ENCODE measurements at regions not wholly inside any gene's neighbourhood (a gene's known extent, or its start where the extent isn't known, plus 50 kb on each side); places are given as distances from the start of the nearest gene placed in this dataset.

DNA sequence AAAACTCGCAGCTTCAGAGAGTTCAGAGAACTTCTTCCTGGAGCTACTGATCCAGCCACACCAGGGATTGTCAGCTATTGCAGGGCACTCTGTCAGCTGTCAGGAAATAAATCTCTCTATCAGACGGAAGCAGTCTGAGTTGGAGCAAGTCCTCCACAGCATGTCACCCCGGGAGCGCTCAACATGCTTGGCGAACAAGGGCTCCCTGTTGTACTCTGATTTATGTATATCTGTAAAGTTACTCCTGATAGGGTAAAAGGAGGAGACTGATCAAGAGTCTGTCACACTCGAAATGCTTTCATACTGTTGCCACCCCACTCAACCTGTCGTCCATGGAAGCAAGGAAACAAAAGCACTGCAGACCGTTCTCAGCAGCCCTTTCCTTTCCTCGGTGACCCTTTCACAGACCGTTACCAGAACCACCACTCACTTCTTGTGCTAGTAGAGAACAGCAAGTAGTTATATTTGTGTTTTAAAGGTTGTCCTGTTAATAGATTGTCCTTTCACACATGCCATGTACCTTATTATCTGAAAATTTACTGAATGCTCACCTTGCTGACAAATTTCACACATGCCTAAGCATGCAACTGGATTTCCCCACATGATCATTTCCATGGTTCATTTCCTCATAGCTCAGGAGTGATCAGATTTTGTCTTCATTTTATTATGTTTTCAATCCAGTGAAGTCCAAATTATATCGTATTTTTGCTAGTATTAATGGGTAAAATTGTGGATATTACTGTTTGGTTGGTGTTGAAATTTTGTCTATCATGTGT is 2108.9 kb upstream of the TENM3 start:
- H3K27ac Mint-ChIP-seq, result no peak overlapping the region
- peaks cover 0 to 2% (median 0%) of the 10 kb centered on the region in 3 donors for H3K27me3 Mint-ChIP-seq (ENCODE audit: low read depth in 3 of 3)
- peaks cover 0 to 15% (median 5%) of the 10 kb centered on the region in 6 donors for H3K9me3 Mint-ChIP-seq
- peak overlapping the region in 4 of 5 donors; percentile 14 to 65 (median 58) for H3K4me3 Mint-ChIP-seq
- peaks cover 0 to 3% of the 10 kb centered on the region in 2 donors for H3K4me1 Mint-ChIP-seq
- DNase-seq, result no peak
- H3K36me3 Mint-ChIP-seq, result no peaks in the 10 kb centered on the region

DNA sequence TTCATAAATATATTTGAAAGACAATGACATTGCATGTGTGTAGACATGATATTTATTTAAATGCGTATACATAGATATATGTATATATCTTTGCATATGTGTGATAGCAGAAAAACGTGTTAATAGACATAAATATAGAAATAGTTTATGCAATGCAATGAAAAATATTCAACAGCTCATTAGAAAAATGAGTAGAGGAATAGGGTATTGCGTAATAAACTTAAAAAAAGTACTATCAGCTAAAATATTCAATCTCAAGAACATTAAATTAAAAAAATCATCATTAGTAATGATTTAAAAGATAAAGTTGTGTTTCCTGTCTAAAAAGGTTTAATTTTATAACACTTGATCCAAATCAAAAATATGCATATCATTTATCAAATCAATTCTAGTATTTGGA is 2101.5 kb upstream of the TENM3 start:
- Mint-ChIP-seq H3K27me3 (ENCODE audit: low read depth in 3 of 3) (no peaks in the 10 kb centered on the region), H3K4me3 (no peak overlapping the region), H3K9me3 (peaks cover 0 to 21% (median 6%) of the 10 kb centered on the region in 6 donors), H3K36me3 (no peaks in the 10 kb centered on the region), H3K4me1 (peaks cover 0 to 3% of the 10 kb centered on the region in 2 donors), H3K27ac (no peak overlapping the region)
- DNase-seq, result no peak

DNA sequence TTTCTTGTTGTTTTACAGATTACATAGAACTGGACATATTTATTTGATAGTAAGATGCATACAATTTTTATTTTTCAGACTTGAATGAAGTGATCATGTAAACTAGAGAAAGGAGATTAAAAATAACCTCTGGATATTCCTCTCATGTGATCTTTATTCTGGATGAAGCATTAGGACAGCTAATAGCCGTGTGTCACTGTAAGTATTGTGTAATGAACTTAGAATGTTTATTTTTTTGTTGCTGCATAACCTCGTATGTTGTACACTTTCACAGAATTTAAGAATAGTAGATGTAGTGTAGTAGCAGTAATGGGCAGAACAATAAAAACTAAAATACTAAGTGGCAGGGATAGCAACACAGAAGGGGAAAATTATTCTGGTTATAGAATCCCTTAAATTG is 2094.5 kb upstream of the TENM3 start:
- no peak overlapping the region for H3K4me3 Mint-ChIP-seq
- H3K36me3 Mint-ChIP-seq, result no peaks in the 10 kb centered on the region
- H3K27me3 Mint-ChIP-seq (ENCODE audit: low read depth in 3 of 3), result no peaks in the 10 kb centered on the region
- no peak for DNase-seq
- H3K27ac Mint-ChIP-seq, result no peak overlapping the region
- H3K4me1 Mint-ChIP-seq, result peaks cover 0 to 7% of the 10 kb centered on the region in 2 donors
- peaks cover 0 to 31% (median 5%) of the 10 kb centered on the region in 6 donors for H3K9me3 Mint-ChIP-seq

DNA sequence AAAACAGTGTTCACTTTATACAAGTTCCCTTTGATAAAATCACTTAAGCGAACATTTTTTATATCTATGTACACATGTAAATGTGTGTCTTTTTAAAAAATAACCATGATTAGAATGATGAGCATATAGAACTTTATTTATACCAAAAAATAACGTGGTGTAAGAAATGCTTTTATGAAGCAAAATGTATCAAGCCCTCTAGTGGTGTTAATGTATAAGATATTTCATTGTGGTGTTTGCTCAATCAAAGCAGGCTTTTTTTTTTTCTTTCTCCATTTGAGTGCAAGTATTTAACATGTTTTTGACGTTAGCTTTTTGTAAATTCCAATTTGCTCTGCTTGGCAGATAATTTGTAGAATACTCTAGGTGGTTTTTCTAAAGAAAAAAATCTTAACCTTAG is 2092.4 kb upstream of the TENM3 start:
- peaks cover 0 to 7% of the 10 kb centered on the region in 2 donors for H3K4me1 Mint-ChIP-seq
- H3K4me3 Mint-ChIP-seq, result no peak overlapping the region
- no peaks in the 10 kb centered on the region for H3K27me3 Mint-ChIP-seq (ENCODE audit: low read depth in 3 of 3)
- no peak for DNase-seq
- H3K36me3 Mint-ChIP-seq, result no peaks in the 10 kb centered on the region
- H3K9me3 Mint-ChIP-seq, result peaks cover 0 to 31% (median 7%) of the 10 kb centered on the region in 6 donors
- H3K27ac Mint-ChIP-seq, result no peak overlapping the region

DNA sequence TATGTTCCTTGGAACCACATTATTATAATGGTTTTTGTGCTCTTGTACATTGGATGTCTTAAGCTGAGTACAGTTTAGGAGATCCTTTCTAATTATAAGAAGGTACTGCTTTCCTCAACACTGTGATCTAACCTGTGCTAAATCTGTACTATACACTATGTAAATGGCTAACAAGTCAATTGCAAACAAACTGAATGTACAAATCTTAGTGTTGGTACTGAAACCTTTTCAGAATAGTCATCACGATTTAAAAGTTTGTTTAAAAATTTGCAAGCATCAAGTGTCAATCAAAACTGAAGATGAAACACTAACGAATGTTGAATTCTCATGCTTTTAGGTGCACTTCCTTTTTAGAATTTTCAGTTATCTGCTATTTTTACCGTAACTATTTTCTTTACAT is 2090.4 kb upstream of the TENM3 start:
- Mint-ChIP-seq H3K27me3 (ENCODE audit: low read depth in 3 of 3) (no peaks in the 10 kb centered on the region), H3K27ac (no peak overlapping the region), H3K9me3 (peaks cover 0 to 18% (median 5%) of the 10 kb centered on the region in 6 donors), H3K4me3 (no peak overlapping the region), H3K36me3 (no peaks in the 10 kb centered on the region), H3K4me1 (no peaks in the 10 kb centered on the region)
- DNase-seq, result no peak

DNA sequence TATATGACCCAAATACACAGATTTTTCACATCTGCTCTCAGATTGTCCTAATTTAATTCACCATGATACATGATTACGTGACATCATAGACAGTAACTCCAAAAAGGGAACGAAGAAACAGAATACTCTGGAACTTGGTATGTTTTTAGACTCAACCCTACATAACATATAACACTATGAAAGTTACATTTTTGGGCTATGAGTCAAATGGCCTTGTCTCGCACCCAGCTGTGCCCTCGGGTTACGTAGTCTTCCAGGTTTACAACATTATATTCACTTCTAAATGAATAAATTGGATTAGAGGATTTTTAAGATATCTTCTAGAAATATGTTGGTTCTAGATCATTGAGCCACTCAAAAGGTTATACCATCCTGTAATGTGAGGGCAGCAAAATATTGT is 2089.6 kb upstream of the TENM3 start:
- DNase-seq, result no peak
- no peaks in the 10 kb centered on the region for H3K36me3 Mint-ChIP-seq
- no peak overlapping the region for H3K4me3 Mint-ChIP-seq
- H3K27ac Mint-ChIP-seq, result no peak overlapping the region
- H3K4me1 Mint-ChIP-seq, result no peaks in the 10 kb centered on the region
- no peaks in the 10 kb centered on the region for H3K27me3 Mint-ChIP-seq (ENCODE audit: low read depth in 3 of 3)
- H3K9me3 Mint-ChIP-seq, result peaks cover 0 to 17% (median 5%) of the 10 kb centered on the region in 6 donors

DNA sequence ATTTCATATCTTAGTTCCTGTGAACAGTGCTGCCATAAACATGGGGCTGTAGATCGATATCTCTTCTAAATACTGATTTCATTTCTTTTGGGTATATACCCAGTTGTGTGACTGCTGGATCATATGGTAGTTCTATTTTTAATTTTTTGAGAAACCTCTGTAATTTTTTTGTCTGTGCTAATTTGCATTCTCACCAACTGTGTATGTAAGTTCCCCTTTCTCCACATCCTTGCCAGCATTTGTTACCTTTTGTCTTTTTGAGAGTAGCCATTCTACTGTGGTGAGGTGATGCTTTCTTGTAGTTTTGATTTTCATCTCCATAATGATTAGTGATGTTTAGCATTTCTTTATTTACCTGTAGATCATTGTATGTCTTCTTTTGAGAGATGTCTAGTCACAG is 2086.5 kb upstream of the TENM3 start:
- no peaks in the 10 kb centered on the region for H3K36me3 Mint-ChIP-seq
- H3K4me3 Mint-ChIP-seq, result no peak overlapping the region
- H3K27me3 Mint-ChIP-seq (ENCODE audit: low read depth in 3 of 3), result no peaks in the 10 kb centered on the region
- no peaks in the 10 kb centered on the region for H3K4me1 Mint-ChIP-seq
- peaks cover 0 to 19% (median 4%) of the 10 kb centered on the region in 6 donors for H3K9me3 Mint-ChIP-seq
- no peak overlapping the region for H3K27ac Mint-ChIP-seq
- DNase-seq, result no peak

DNA sequence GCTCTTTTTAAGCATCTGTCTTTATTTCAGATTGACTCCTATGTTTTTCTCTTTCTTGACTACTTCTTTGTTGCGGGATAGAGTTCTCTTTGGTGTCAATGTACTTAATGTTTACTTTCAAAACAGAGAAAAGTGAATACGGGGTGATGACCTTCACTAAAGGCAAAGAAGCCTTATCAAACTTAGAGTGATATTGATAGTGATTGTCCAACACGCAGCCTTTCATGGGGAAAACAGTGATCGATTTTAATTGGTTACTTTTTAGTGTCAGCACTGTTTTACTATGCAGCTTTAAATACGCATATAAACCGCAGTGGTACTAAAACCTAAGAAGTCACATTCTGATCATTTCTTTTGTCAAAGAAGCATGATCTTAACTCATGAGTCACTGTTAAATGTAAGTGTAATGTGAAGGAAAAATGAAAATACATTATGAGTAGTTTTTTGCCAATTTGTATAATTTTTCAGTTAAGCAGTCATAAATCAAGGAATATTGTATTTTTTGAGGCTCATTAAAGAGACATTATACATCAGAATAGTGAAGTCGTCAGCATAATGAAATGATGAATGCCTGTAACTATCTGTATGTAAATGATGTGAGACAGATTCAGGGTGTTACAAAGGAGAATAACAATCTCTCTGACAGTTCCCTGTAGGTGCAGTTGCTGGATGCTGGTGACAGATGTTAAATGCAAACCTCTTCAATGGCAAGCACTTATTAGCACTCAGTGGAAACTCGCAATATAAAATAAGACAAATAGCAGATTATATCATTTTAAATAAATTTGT is 2082.8 kb upstream of the TENM3 start:
- no peak overlapping the region for H3K4me3 Mint-ChIP-seq
- H3K4me1 Mint-ChIP-seq, result no peaks in the 10 kb centered on the region
- no peak for DNase-seq
- peaks cover 0 to 7% (median under 1%) of the 10 kb centered on the region in 6 donors for H3K9me3 Mint-ChIP-seq
- H3K27me3 Mint-ChIP-seq (ENCODE audit: low read depth in 3 of 3), result no peaks in the 10 kb centered on the region
- no peaks in the 10 kb centered on the region for H3K36me3 Mint-ChIP-seq
- no peak overlapping the region for H3K27ac Mint-ChIP-seq

DNA sequence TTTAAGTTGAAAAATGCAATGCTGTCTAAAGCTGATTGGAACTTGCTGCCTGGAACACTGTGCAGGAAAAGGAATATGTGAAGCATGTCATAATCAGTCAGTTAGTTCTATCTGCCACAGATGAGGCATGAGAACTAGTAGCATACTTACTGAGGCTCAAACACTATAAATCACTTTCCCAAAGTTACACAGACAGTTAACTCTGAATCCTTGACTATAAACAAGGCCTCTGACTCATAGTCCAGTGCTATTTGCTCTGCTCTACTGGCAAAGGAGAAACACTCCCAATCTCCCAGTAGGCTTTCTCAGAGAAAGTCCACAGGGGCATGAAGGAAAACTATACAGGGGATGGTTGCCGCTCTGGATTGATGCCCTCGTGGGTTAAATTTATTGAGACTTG is 2078.4 kb upstream of the TENM3 start:
- DNase-seq, result no peak
- no peaks in the 10 kb centered on the region for H3K27me3 Mint-ChIP-seq (ENCODE audit: low read depth in 3 of 3)
- H3K4me3 Mint-ChIP-seq, result no peak overlapping the region
- peaks cover 0 to 7% of the 10 kb centered on the region in 2 donors for H3K4me1 Mint-ChIP-seq
- H3K9me3 Mint-ChIP-seq, result peaks cover 0 to 37% (median 7%) of the 10 kb centered on the region in 6 donors
- no peaks in the 10 kb centered on the region for H3K36me3 Mint-ChIP-seq
- H3K27ac Mint-ChIP-seq, result no peak overlapping the region

DNA sequence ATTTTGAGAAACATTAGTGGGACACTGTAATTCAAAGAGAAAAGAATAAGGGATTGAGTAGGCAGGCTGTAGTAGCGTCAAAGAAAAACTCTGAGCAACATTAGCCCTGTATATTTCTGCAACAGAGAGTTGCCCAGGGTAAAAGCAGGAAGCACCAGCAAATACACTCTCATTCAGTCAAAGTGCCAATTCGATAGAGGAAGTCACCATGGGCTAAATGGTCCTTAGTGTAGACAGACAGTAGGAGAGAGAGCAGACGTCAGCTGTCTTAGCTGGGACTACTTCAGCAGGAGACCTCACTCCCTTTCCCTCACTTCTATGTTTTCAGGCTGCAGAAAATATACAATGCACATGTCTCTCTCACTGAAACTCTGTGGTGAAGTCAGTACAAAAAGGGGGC is 2073.8 kb upstream of the TENM3 start:
- Mint-ChIP-seq H3K27me3 (ENCODE audit: low read depth in 3 of 3) (peaks cover 0 to 3% (median 0%) of the 10 kb centered on the region in 3 donors), H3K4me3 (no peak overlapping the region), H3K4me1 (peaks cover 0 to 7% of the 10 kb centered on the region in 2 donors), H3K36me3 (no peaks in the 10 kb centered on the region), H3K27ac (no peak overlapping the region), H3K9me3 (peaks cover 0 to 54% (median 9%) of the 10 kb centered on the region in 6 donors)
- DNase-seq, result no peak

DNA sequence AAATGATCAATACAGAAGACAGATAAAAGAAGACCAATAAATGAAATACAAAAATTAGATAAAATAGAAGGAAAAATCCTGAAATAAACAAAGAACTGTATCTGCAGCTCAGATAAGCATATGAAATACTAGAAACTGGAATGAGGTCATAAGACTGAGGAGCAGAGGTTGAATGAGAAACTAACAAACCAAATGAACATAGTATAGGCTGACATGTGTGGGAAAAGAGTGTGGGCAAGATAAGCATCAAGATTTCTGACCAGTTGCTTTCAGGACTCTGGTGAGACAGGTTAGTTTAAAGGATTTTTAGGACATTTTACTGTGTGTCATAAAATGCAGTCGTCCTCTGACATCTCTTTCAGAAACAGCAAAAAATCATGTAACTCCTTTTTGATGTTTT is 2073.2 kb upstream of the TENM3 start:
- DNase-seq, result no peak
- Mint-ChIP-seq H3K27me3 (ENCODE audit: low read depth in 3 of 3) (peaks cover 0 to 3% (median 0%) of the 10 kb centered on the region in 3 donors), H3K27ac (no peak overlapping the region), H3K36me3 (no peaks in the 10 kb centered on the region), H3K4me1 (peaks cover 0 to 7% of the 10 kb centered on the region in 2 donors), H3K4me3 (no peak overlapping the region), H3K9me3 (peaks cover 0 to 51% (median 9%) of the 10 kb centered on the region in 6 donors)

DNA sequence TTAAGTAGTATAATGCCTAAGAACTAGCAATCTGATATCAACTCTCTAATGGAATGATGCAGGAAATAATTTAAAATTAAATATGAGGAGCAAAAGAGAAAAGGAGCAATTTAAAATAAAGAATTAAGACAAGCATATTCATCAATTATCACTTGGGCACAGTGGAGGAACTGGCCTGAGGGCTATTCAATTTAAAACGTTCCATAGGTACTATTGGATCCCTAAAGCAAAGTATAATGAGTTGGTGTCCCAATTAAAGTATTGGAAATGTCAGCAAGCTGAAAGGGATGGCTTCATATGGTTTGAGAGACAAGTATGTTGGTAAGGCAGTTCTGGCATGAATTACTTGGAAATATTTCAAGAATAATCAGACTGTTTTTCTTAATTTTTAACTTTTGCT is 2064.1 kb upstream of the TENM3 start:
- H3K27ac Mint-ChIP-seq, result no peak overlapping the region
- peaks cover 0 to 2% (median 0%) of the 10 kb centered on the region in 3 donors for H3K27me3 Mint-ChIP-seq (ENCODE audit: low read depth in 3 of 3)
- H3K4me1 Mint-ChIP-seq, result no peaks in the 10 kb centered on the region
- no peak overlapping the region for H3K4me3 Mint-ChIP-seq
- H3K9me3 Mint-ChIP-seq, result peaks cover 3 to 40% (median 10%) of the 10 kb centered on the region in 6 donors
- no peak for DNase-seq
- no peaks in the 10 kb centered on the region for H3K36me3 Mint-ChIP-seq

DNA sequence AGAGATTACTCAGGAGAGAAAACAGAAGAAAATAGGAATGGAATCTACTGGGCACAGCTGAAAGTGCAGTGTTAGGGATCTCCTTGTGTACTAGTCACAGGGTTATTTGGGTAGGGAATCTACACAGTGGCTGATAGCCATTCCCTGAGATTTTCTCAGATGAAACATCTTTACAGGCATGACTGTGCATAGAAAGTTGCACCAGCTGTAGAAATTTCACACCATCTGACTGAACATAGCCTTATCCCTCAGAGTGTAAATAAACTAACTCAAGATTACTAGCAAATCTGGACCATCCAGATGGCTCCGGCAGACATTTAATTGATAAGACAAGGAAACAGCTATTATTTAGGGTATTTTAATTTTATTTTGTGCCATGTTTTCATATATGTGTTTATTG is 2053.5 kb upstream of the TENM3 start:
- Mint-ChIP-seq H3K27ac (no peak overlapping the region), H3K36me3 (no peaks in the 10 kb centered on the region), H3K4me3 (no peak overlapping the region), H3K4me1 (peaks cover 0 to 1% of the 10 kb centered on the region in 2 donors), H3K27me3 (ENCODE audit: low read depth in 3 of 3) (peaks cover 0 to 2% (median 0%) of the 10 kb centered on the region in 3 donors), H3K9me3 (peaks cover 0 to 63% (median 5%) of the 10 kb centered on the region in 6 donors)
- DNase-seq, result no peak

DNA sequence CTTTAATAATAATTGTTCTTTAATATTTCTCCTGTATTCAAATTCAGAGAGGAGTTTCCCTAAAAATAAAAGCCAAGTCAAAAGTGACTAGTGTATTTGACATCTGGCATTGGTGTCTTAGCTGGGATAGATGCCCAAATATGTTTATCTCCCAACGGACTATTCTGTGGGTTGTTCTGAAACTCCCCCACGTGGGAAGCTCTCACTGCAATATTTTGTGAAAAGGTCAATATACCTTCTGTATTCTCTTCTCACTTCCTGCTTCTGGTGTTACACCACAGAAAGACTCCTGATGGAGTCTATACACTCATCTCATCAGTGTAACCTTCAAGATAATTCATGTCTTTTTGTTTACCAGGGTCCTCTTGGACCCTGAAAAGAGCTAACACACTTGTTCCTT is 2052.8 kb upstream of the TENM3 start:
- Mint-ChIP-seq H3K36me3 (no peaks in the 10 kb centered on the region), H3K9me3 (peaks cover 0 to 60% (median 5%) of the 10 kb centered on the region in 6 donors), H3K27me3 (ENCODE audit: low read depth in 3 of 3) (peaks cover 0 to 2% (median 0%) of the 10 kb centered on the region in 3 donors), H3K4me1 (peaks cover 0 to 1% of the 10 kb centered on the region in 2 donors), H3K27ac (no peak overlapping the region), H3K4me3 (no peak overlapping the region)
- no peak for DNase-seq

Measured in immature natural killer cell (primary cell).